ENCODE measurements at regions not wholly inside any gene's neighbourhood (a gene's known extent, or its start where the extent isn't known, plus 50 kb on each side); places are given as distances from the start of the nearest gene placed in this dataset.

DNA sequence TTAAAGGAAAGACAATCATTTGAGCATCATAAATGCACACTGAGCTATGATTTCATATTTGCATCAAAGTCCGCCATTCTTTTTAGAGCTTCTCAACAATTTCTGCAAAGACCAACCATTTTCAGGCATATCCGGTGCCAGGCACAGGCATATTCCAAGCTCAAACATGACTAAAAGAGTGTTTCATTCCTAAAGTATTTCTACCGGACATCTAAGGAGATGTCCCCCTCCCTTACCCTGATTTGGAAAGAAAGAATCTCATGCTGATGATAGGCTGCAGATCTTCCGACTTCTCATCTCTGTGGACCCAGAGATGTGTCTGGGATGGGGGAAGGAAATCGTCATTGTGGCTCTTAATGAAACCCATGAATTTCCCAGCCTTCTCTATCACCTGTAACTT lies 600.5 kb upstream of the MGMT start:
- DNase-seq = no peak

DNA sequence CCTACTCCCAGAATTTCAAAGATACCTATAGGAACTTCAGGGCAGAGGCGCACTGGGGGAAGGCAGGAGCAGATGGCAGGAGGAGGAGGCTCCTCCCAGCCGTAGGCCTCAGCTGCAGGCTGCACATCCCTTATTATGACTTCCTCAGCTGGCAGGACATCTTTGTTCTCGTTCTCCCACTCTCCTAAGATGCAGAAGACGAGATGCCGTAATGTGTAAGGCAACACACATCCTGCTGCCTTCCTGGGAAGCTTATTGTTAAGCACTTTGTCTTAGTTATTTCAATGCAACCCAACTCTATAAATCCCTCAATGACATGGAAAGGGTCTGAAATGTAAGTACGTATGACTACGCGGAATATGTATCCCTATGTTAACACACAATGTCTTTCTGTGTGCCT lies 599.8 kb upstream of the MGMT start:
- no peak for DNase-seq

DNA sequence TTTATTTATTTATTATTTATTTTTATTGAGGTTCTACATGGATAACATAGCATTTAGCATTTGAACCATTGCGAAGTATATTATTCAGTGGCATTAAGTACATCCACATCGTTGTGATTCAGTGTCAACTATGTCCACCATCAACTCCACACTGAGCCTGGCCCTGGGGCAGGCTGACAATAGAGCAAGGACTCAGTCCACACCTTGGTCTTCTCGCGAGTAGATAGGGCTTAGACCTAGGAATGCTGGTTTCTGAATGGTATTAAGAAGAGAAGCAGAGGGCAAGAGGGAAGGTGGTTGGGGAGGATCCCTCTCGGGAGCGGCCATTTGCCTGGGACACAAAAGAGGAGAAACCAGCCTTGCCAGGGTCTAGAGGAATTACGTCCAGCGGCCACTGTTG lies 599.2 kb upstream of the MGMT start:
- DNase-seq = no peak

DNA sequence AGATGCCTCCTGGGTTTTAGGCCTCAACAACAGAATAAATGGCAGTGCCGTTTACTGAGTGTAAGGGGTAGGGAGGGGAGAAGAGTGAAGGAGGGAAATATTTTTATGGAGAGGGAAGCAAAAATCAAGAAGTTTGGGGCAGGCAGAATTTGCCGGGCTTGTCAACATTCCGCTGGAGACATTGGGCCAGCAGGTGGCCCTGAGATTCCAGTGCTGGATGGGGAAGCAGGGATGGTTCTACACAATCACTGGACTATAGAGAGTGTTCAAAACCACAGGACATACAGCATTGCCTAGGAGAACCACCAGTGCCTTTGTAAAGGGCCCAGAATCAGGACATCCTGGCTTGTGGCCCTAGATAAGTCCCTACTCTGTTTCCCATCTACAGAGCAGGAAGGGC lies 598.6 kb upstream of the MGMT start:
- DNase-seq = no peak

DNA sequence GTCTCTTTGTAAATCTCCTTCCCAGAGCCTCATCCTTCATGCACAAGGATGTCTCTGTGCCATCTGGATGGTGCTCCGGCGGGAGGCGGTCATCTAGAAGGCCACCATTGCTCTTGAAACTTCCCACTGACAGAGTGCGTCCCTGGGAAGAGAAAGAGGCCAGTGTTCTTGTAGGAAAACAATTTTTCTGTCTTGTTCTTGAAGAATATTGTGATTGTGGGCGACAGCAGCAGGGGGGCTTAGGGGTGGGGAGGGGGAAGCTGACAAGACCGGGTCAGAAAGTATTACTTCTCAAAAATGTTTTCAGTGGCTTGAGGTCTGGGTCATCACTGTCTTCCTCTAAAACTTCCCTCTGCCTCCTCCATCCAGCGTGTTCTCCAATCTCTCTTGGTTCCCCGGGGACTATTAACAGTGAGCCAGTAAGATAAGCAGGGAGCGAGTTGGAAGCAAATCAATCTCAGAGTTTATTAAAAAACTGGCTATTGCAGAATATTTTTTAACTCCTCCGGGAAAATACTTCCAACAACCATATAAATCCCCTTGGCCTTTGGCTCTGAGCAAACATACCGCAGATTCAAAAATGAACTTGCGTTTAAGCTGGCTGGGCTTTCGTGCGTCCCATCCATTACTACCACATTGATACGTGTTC lies 597.8 kb upstream of the MGMT start:
- DNase-seq = no peak

DNA sequence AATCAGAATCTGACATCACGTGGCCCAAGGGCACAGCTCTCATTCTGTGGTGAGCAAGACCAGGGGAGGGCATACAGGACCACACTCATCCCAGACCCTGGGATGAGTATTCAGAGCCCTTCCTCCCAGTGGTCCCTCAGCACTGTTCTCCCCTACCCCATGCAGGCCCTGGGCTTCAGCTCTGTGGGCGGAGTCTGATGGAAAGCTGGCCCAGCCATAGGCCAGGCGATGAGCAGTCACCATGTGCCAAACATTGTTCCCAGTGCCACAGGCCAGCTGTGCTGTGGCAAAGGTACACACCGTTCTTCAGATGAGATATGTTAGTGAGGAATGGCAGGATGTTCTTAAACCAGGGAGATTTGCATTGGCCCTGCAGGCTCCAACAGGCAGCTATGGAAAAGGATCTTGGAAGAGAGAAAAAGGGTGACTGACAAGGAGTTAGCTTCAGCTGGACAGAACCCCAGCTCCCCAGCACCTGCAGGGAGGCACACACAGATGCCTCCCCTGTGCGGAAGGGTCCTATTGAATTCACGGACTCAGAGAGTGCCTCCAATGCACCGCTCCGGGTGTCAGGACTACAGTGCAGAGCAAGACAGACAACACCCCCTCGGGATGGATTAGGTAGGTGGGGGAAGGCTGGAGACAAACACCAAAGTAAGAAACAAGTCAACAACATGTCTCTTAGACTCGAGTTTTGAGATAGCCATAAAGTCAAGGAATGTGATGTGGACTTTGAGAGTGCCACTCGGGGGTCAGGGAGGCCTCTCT lies 596.0 kb upstream of the MGMT start:
- DNase-seq = no peak

DNA sequence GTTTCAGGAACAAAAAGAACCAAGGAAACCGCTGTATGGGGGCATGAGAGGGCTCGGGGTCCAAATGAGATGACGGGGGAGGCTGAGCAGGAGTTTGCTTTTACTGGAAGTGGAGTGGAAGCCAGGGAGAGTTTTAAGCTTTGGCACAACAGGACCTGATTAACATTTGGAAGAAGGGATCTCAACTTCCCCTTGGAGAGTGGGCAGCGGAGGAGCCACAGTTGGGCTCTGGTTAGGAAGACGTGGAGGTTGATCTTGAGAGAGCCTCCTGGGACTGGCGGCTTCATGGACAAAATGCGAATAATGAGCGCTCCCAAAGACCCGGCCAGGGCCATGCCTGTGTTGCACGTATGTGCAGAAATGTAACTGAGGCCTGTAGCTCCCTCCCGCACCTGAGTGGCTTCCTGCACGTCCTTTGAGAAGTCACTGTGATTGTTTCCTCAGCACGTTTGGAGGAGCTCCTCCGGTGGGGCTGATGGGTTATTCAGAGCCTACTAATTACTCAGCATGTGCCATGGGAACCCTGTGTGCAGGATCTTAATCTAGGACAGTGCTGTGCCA lies 595.3 kb upstream of the MGMT start:
- no peak for DNase-seq

DNA sequence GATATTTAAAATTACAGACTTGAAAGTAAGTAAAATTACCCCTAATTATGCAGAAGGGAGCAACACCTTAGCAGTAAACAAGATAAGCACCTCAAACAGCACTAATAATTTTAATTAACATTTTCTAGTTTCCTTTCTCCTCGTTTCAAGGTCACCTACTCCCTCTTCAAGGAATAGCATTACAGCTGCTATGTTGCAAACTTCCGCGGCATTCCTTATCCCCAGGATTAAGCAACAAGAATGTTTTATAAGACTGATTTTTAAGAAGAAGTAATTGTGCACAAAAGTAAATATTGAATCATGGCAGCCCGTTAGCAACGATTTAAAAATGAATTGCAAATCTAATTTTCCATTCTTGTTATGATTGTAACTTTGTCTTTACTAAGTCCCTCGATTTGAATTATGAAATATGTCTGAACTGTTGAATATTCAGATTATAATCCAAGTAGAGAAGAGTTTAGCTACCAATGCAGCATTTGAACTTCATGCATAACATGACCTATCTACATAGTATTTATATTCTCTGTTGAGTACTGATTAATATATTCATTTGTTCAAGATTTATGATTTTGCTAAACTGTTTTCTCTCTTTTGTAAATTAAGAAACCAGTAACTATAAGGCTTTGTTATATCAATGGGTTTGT lies 593.5 kb upstream of the MGMT start:
- no peak for DNase-seq

DNA sequence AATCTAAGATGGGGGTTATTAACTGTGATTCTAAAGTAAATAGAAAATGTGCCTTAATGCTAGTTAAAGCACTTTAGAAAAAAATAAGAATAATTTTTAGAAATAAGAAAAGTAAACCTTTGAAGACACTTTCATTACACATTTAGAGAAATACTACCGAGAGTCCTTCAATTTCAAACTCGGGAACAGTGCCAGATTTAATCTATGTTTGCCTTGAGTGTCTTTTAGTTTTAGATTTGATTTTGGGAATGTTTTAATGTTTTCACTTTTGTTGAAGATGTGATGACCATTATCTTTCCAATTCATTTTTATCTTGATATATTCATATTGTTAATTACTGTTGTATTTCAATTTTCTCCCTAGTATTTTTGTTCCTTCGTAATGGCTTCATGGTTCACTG lies 592.7 kb upstream of the MGMT start:
- no peak for DNase-seq

DNA sequence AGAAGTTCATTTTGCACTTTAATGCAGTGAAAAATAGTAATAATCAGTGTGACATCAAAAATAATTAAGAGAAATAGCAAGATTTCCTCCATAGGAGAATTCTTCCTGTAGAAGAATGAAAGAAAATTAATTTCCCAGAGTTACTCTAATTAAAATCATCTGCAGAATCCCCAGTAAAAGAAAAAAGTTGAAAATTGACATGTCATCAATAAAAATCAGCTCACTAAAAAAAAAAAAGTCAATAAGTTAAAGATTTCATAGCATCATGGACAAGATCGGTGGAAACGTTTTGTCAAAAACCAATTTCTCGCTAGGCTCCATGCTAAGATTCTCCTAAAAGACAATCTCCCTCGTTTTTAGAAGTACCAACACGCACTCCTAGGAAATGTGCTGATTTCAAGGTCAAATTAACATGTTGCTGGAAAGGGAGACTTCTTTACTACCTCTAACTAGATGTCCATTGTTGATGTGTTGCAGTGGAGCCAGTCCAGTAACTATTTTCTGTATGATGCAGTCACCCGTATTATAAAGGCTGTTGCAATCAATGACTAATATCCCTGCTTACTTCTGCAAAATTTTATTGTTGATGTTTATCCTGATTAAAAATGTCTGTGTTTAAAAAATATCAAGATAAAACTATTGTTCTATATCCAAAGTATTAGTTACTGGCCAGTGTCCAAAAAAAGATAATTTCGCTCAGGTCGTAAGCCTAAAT lies 591.9 kb upstream of the MGMT start:
- no peak for DNase-seq

DNA sequence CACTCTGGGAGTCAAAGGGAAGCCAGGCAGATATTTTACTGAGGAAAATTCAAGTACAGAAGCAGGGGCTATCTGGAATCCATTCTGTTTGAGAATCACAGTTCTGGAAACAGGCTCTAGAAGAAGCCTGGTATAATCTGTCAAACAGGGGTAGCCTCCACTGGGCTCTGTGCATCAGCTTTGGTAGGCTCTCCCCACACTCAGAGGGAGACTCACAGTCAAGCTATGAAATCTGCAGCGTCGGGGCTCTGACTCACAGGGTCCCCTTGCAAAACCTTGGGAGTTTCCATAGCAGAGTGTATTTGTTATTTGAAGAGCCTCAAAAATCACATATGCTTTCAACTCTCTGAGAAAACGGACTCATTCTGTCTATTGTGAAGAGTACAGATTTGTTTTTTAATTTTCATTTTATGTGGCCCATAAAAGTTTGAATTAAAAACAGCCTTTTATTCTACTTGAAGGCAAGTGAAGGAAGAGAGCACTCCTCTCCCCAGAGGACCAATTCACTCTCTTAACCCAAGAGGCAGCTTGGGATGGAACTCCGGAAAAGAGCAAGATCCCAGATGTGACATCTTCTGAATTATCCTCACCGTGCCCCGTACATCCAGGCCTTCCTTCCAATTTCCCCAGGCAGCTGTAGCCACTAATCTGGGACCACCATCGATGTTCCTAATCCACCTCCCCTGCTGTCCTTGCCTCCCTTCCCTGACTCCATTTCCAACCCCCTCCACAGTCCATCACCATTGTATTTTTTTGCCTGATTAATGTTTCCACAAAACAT lies 590.9 kb upstream of the MGMT start:
- no peak for DNase-seq

DNA sequence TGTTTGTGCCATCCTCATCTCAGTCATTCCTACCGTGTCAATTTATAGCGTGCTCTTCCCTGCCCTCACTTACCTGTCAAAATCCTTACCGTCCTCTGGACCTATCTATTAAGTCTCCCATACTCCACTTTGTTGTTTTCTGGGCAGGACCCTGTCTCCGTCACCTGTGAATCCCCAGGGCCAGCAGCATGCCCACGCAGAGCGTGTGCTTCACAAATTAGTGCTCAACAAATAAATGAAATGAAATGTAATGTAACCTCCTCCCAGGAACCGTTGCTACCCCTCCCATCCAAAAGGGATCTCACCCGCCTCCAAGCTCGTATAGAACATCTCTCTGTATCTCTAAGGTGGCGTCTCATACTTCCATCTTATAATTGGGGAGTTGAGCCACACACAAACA lies 589.9 kb upstream of the MGMT start:
- no peak for DNase-seq

DNA sequence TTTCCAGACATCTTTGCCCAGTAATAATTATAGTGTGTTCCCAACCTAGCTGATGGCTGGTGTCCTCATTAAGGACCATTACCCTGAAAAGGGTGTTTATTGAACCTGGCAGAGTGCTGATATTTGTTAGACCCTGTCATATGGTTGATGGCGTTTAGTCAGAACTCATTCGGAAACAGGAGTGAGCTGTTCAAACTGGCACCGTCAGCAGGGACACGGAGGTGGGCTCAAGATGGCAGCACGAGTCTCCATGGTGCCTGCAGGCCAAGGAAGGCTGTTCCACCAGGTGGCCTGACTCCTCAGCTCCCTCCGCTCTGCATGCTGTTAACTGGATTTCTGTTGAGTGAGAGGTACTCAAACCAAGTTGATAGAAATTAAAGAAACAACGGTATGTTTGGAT lies 589.1 kb upstream of the MGMT start:
- no peak for DNase-seq

DNA sequence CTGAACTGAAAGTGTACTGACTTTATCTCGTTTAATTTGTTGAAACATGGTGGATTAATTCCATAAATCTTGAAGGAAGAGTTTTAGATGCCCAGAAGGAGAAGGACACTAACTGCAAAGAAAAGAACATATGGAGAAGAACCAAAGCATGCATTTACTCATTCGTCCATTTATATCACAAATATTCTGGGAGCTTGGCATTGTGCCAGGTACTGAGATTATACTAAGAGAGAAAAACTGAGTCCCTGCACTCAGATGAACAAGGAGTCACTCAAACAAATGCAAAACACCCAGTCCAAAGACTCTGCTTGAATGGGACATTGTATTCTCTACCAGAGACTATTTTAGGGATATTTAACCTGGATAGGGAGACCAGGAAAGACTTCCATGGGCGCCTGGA lies 588.0 kb upstream of the MGMT start:
- no peak for DNase-seq

DNA sequence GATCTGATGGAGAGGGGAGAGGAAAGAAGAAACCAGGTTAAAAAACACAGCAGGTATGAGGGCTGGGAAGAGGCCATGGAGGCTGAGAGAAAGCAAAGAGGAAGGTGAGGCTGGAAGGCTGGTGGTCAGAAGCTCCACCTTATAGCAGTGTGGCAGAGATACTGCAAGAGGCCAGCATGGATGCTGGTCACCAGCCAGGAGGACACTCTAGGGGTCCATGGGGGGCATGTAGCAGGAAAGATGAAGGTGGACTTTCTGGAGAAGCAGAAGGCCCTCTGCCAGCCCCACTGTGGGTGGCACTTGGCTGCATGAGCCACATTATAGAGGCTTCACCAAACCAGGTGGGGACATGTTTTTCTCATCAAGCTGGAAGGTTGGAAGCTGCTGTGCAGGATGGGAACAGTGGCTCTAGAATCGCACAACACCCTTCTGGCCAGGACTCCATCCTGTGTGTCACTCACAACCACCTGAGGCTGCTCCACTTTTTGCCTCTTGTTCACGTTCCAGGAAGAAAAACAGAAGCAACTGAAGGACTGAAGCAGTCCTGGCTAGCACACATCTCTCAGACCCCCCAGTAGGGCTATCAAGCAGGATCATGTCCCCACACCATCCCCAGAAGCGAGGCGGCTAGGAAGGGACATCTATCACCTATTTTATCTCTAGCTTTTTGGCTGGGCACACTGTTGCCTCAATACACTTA lies 587.5 kb upstream of the MGMT start:
- DNase-seq = no peak

DNA sequence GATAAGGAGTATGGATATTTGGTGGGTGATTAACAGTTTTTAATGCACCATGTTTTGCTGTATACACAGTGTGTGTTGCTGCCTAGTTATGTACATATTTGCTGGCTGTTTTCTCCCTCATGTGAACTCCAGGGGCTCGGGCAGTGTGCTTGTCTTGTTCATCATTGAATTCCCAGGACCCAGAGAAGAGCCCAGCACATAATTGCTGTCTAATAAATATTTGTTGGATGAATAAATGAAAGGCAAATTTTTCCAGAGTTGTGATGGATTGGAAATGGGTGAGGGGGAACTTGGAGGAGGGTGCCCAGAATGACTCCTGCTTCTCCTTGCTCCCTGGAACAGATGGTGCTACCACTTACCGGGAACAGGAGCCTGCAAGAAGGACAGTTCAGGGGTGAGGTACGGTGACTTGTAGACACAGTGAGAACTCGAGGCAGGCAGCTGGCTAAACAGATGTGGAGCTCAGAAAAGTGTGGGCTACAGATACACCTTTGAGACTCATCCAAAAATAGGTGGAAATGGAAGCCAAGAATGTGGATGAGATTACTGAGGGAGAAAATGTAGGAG lies 586.8 kb upstream of the MGMT start:
- no peak for DNase-seq

DNA sequence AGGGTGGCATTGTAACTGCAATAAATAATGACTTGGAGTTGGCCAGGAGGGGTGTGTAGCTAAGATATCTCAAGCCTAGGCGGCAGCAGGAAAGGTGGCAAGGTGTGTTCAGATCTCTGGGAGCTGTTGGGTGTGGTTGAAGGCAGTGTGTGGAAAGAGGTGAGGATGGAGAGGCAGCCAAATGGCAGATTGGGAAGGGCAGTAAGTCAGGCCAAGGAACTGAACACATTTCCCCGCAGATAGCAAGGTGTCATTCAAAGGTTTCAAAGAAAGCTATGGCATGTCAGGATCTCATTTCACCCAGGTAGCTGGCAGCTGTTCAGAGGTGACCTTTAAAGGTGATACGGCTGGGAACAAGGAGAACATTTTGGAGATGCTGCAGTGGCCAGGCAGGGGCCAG lies 586.0 kb upstream of the MGMT start:
- DNase-seq = no peak

DNA sequence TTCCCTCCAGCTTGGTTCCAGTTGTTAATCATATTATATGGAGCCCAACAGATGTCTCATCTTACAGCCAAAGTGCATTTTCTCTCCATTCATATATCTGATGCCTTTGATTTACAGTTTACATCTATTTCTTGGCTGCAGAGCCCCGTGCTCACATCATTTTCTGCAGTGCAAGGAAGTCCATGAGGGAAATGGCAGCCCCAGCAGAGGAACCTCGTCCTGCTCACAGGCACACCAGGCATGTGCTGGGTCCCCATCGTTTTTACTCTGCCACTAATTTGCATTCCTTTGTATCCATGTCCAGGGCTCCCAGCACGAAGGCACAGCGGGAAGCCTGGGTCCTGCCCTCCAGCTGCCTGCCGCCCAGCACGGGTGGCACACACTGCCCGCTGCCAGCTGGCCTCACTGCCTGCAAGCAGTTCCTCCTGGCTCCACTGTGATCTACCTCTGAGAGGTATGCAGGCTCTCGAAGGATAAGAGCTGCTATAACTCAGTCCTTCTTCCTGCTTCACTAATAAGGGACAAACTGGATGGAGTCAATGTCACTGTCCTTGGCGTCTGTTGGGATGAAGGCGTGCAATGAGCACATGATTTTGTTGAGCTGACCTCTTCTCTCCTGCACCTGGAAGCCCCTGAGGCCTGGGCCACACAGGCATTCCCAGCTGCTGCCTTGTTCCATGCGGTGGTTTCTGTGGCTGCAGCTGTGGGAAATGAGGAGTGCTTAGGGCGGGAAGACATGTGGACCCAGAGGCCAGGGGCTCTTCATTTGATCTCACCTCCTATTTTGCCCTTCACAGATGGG lies 583.6 kb upstream of the MGMT start:
- no peak for DNase-seq

DNA sequence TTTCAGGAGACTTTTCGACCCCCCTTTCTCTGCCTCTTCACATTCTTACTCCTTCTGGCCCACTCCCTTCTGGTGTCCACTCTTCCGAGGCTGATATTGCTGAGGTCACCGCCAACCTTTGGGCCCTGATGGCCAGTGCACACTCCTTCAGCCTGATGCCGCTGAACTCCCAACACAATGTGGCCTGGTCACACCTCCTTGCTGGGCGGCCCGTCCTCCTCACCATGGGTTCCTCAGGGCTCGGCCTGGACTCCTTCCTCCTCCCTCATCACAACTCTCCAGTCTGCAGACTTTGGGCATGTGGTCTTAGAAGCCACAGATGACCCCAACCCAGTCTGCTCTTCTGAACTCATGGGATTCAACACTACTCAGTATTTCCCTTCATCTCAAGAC lies 583.0 kb upstream of the MGMT start:
- DNase-seq = no peak

DNA sequence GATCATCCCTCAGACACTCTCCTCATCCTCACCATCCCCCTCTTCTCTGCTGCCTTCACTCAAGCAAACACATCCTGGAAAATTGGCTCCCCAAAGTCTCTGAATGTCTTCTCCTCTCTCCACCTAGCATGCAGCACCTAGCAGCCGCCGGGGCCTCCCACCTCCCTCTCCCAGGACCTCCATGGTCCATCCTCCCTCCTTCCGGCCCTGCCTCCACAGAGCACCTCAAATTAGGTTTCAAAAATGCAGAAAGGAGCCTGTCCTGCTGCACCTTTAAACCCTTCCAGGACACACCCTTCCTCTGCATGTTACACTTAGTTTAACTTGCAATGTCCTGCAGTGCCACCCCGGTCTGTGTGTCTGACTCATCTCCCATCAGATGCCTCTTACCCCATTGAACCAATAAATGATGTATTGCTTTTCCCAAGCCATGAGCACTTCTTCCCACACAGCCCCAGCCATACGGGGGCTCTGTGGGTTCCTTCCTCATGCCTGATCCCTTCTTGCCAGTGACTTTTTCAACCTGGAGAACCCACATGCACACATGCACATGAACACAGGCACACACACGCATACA lies 582.5 kb upstream of the MGMT start:
- no peak for DNase-seq
